Chondrocyte (in vitro differentiated cells): ENCODE measurements at regions not wholly inside any gene's neighbourhood (a gene's known extent, or its start where the extent isn't known, plus 50 kb on each side); places are given as distances from the start of the nearest gene placed in this dataset.
"Not testable (repeated sequence)": the region's sequence is repeated elsewhere in the genome, so short reads cannot be mapped to it uniquely, and the experiment has no call there.

Experiments used
- DNase-seq: peaks from one replicate; pipeline ENCODE4 v3.0.0; 2021; ENCODE audit warnings: mixed read lengths, low spot score
- H3K27ac Mint-ChIP-seq: one replicate; pipeline ENCODE4 v1.8.0; 2021; ENCODE audit warnings: mild to moderate bottlenecking, moderate library complexity, mixed read lengths; ENCODE audit not compliant: unreplicated experiment
- H3K27me3 Mint-ChIP-seq: 2 replicates; pipeline ENCODE4 v1.8.0; 2021; ENCODE audit warnings: low read depth, mixed read lengths
- H3K36me3 Mint-ChIP-seq: 2 replicates; pipeline ENCODE4 v1.8.0; 2021; ENCODE audit warnings: low read depth, mixed read lengths
- H3K4me1 Mint-ChIP-seq: 2 replicates; pipeline ENCODE4 v1.8.0; 2021; ENCODE audit warnings: low read depth, mild to moderate bottlenecking, mixed read lengths
- H3K4me3 Mint-ChIP-seq: one replicate; pipeline ENCODE4 v1.8.0; 2021; ENCODE audit warnings: mild to moderate bottlenecking, moderate library complexity, mixed read lengths; ENCODE audit not compliant: unreplicated experiment
- H3K9me3 Mint-ChIP-seq: 2 replicates; pipeline ENCODE4 v1.8.0; 2021; ENCODE audit warnings: low read depth, mixed read lengths
- CTCF ChIP-seq: fragments of 200-600 bp; sonication (generic); IDR thresholded peaks from 2 replicates; pipeline ENCODE4 v1.5.0; 2021; ENCODE audit warnings: antibody characterized with exemption, mild to moderate bottlenecking, moderate library complexity

- H3K27ac Mint-ChIP-seq, H3K36me3 Mint-ChIP-seq, DNase-seq, H3K4me3 Mint-ChIP-seq, H3K27me3 Mint-ChIP-seq: not testable (repeated sequence)
- Mint-ChIP-seq H3K9me3 (peaks cover 28% of the 10 kb centered on the region), H3K4me1 (peaks cover 16% of the 10 kb centered on the region)
These were observed 318.4 kb downstream of the ZFHX3 start for GRCh38 chr16:72729552-72729951.

- H3K27me3 Mint-ChIP-seq = no peaks in the 10 kb centered on the region
- peaks cover 16% of the 10 kb centered on the region for H3K4me1 Mint-ChIP-seq
- H3K27ac Mint-ChIP-seq = no peak overlapping the region
- DNase-seq = no peak
- H3K9me3 Mint-ChIP-seq = peaks cover 20% of the 10 kb centered on the region
- peaks cover 1% of the 10 kb centered on the region for H3K36me3 Mint-ChIP-seq
- H3K4me3 Mint-ChIP-seq = no peak overlapping the region
- no peak for TF ChIP-seq CTCF
These were observed 319.4 kb downstream of the ZFHX3 start for GRCh38 chr16:72728516-72728915.

GRCh38 chr16:72727565-72727964 is 320.4 kb downstream of the ZFHX3 start:
- H3K4me1 Mint-ChIP-seq = peaks cover 16% of the 10 kb centered on the region
- no peak for TF ChIP-seq CTCF
- H3K27ac Mint-ChIP-seq = no peak overlapping the region
- H3K36me3 Mint-ChIP-seq = peaks cover 1% of the 10 kb centered on the region
- no peak for DNase-seq
- no peaks in the 10 kb centered on the region for H3K27me3 Mint-ChIP-seq
- H3K4me3 Mint-ChIP-seq = no peak overlapping the region
- peaks cover 14% of the 10 kb centered on the region for H3K9me3 Mint-ChIP-seq

- Mint-ChIP-seq H3K4me1 (peaks cover 16% of the 10 kb centered on the region), H3K36me3 (peaks cover 1% of the 10 kb centered on the region), H3K27me3 (no peaks in the 10 kb centered on the region), H3K27ac (no peak overlapping the region), H3K9me3 (peaks cover 2% of the 10 kb centered on the region), H3K4me3 (no peak overlapping the region)
- DNase-seq = no peak
- no peak for TF ChIP-seq CTCF
These were observed 322.3 kb downstream of the ZFHX3 start for GRCh38 chr16:72725643-72726042.

- Mint-ChIP-seq H3K9me3 (no peaks in the 10 kb centered on the region), H3K27ac (no peak overlapping the region), H3K27me3 (no peaks in the 10 kb centered on the region), H3K4me1 (peaks cover 16% of the 10 kb centered on the region), H3K4me3 (no peak overlapping the region), H3K36me3 (no peaks in the 10 kb centered on the region)
- no peak for DNase-seq
- TF ChIP-seq CTCF = no peak
These were observed 324.1 kb downstream of the ZFHX3 start for GRCh38 chr16:72723781-72724180.

- Mint-ChIP-seq H3K36me3 (no peaks in the 10 kb centered on the region), H3K9me3 (no peaks in the 10 kb centered on the region), H3K4me3 (no peak overlapping the region), H3K27me3 (no peaks in the 10 kb centered on the region), H3K27ac (no peak overlapping the region), H3K4me1 (peaks cover 13% of the 10 kb centered on the region)
- no peak for DNase-seq
- TF ChIP-seq CTCF = no peak
These were observed 325.4 kb downstream of the ZFHX3 start for GRCh38 chr16:72722552-72722951.
